Caco-2 (cell line): ENCODE measurements at regions not wholly inside any gene's neighbourhood (a gene's known extent, or its start where the extent isn't known, plus 50 kb on each side); places are given as distances from the start of the nearest gene placed in this dataset.

Experiments used
- BruUV-seq: library from RNA; stranded (reverse); fragments of 400-500 nt; replicated peaks from 2 replicates; lab custom pipeline; 2021; lab: Mats Ljungman, UMichigan
- CTCF ChIA-PET: fragments of 300-600 bp; sonication (Branson Sonifier 250); formaldehyde crosslinking; loops from one replicate; lab custom pipeline; 2022; ENCODE audit warnings: antibody characterized with exemption; lab: Charles Lee
- POLR2A ChIA-PET: fragments of 300-600 bp; sonication (Branson Sonifier 250); formaldehyde crosslinking; loops from one replicate; lab custom pipeline; 2022; ENCODE audit warnings: antibody characterized with exemption; lab: Charles Lee
- DNase-seq, 2 experiments: peaks; one replicate each; pipeline versions ENCODE4 v3.0.0 to v3.0.0-alpha.2; 2020 to 2022
- H3K27me3 ChIP-seq: replicated peaks from 2 replicates; pipeline ENCODE4 v1.6.0; 2011; ENCODE audit warnings: low read length; ENCODE audit not compliant: control insufficient read depth, insufficient read depth
- H3K36me3 ChIP-seq: 2 replicates; pipeline ENCODE4 v1.5.1; 2011; ENCODE audit warnings: low read length; ENCODE audit not compliant: control insufficient read depth, insufficient read depth
- H3K4me1 ChIP-seq: fragments of 250-450 bp; sonication (Bioruptor Pico); 2 replicates; pipeline ENCODE4 v1.5.1; 2020; ENCODE audit warnings: mild to moderate bottlenecking
- H3K4me3 ChIP-seq: 2 replicates; pipeline ENCODE4 v1.5.1; 2011; ENCODE audit warnings: low read depth, mild to moderate bottlenecking, control low read depth, low read length
- H3K9me3 ChIP-seq: fragments of 250-450 bp; sonication (Bioruptor Pico); 2 replicates; pipeline ENCODE4 v1.5.1; 2020; ENCODE audit warnings: mild to moderate bottlenecking, moderate library complexity
- H3K27ac Mint-ChIP-seq: one replicate; pipeline ENCODE4 v1.8.0; 2022; ENCODE audit warnings: mixed read lengths; ENCODE audit not compliant: unreplicated experiment
- H3K27me3 Mint-ChIP-seq: one replicate; pipeline ENCODE4 v1.8.0; 2022; ENCODE audit warnings: mixed read lengths; ENCODE audit not compliant: insufficient read depth, unreplicated experiment
- H3K36me3 Mint-ChIP-seq: one replicate; pipeline ENCODE4 v1.8.0; 2022; ENCODE audit warnings: mild to moderate bottlenecking, mixed read lengths; ENCODE audit not compliant: insufficient read depth, unreplicated experiment
- H3K4me1 Mint-ChIP-seq: one replicate; pipeline ENCODE4 v1.8.0; 2022; ENCODE audit warnings: low read depth, mixed read lengths; ENCODE audit not compliant: unreplicated experiment
- H3K4me3 Mint-ChIP-seq: one replicate; pipeline ENCODE4 v1.8.0; 2022; ENCODE audit warnings: mild to moderate bottlenecking, moderate library complexity, mixed read lengths; ENCODE audit not compliant: unreplicated experiment
- H3K9me3 Mint-ChIP-seq: one replicate; pipeline ENCODE4 v1.8.0; 2022; ENCODE audit warnings: mixed read lengths; ENCODE audit not compliant: unreplicated experiment
- CTCF ChIP-seq, 2 experiments: fragments of 200-600 bp in 1 of 2; IDR thresholded peaks; 1 replicate in 1 of 2; 2 replicates in 1 of 2; pipeline versions ENCODE4 v1.5.1 to v1.8.0; 2011 to 2022; ENCODE audit warnings: antibody characterized with exemption in 1 of 2, control low read depth in 1 of 2, inconsistent platforms in 1 of 2, low read depth in 1 of 2, low read length in 1 of 2, mild to moderate bottlenecking in 1 of 2, moderate library complexity in 1 of 2; ENCODE audit not compliant: insufficient read depth in 1 of 2, severe bottlenecking in 1 of 2, unreplicated experiment in 1 of 2
- intact Hi-C: fragments of 100-400 bp; cut with micrococcal nuclease; formaldehyde crosslinking; loops from one replicate; pipeline ENCODE4 v1.10.0; 2022; ENCODE audit not compliant: unreplicated experiment

- no peaks in the 10 kb centered on the region for H3K27me3 ChIP-seq
- TF ChIP-seq CTCF (IDR thresholded peaks at IDR 0.05; ENCODE audit: insufficient read depth in 1 of 2, low read depth in 1 of 2, low read length in 1 of 2, severe bottlenecking in 1 of 2, unreplicated experiment in 1 of 2): no peak
- peaks cover 7% of the 10 kb centered on the region; the same call in 1 of the 2 replicates for H3K4me1 ChIP-seq
- POLR2A ChIA-PET: no interaction called here
- no peak overlapping the region for H3K27ac Mint-ChIP-seq
- H3K36me3 ChIP-seq: no peaks in the 10 kb centered on the region
- H3K9me3 ChIP-seq: no peaks in the 10 kb centered on the region
- no peak overlapping the region for H3K4me3 ChIP-seq
- no peak overlapping the region for H3K4me3 Mint-ChIP-seq
- no peaks in the 10 kb centered on the region for H3K36me3 Mint-ChIP-seq
- DNase-seq: no peak
- peaks cover 23% of the 10 kb centered on the region for H3K9me3 Mint-ChIP-seq
- BruUV-seq: no TSS peak
- H3K27me3 Mint-ChIP-seq: no peaks in the 10 kb centered on the region
- CTCF ChIA-PET: no interaction called here
- H3K4me1 Mint-ChIP-seq: peaks cover 10% of the 10 kb centered on the region
- intact Hi-C loops: loop anchor here (5.0 kb wide), 1 partner anchor 172 kb away; the partner anchor contains the start of gene HS3ST5
Observed at GRCh38 chr6:114514170-114514569, 171.3 kb upstream of the HS3ST5 start.

DNA sequence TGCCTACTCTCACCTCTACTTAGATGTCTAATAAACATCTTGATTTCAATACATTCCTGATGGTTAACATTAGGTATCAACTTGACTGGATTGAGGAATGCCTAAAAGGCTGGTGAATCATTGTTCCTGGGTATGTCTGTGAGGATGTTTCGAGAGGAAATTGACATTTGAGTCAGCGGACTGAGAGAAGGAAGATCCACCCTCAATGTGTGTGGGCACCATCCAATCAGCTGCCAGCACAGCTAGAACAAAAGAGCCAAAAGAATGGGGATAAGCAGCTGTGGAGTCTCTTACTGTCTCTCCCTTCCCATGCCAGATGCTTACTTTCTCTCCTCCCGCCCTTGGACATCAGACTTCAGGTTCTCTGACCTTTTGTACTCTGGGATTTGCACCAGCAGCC is 128.6 kb upstream of the HS3ST5 start:
- no peak overlapping the region for H3K27ac Mint-ChIP-seq
- TF ChIP-seq CTCF (IDR thresholded peaks at IDR 0.05; ENCODE audit: insufficient read depth in 1 of 2, low read depth in 1 of 2, low read length in 1 of 2, severe bottlenecking in 1 of 2, unreplicated experiment in 1 of 2): no peak
- ChIA-PET POLR2A (no interaction called here), CTCF (no interaction called here)
- H3K36me3 Mint-ChIP-seq: no peaks in the 10 kb centered on the region
- no peaks in the 10 kb centered on the region for H3K27me3 Mint-ChIP-seq
- no peaks in the 10 kb centered on the region for H3K9me3 ChIP-seq
- no peak overlapping the region for H3K4me3 ChIP-seq
- no peak overlapping the region for H3K4me3 Mint-ChIP-seq
- no peaks in the 10 kb centered on the region for H3K4me1 Mint-ChIP-seq
- no peaks in the 10 kb centered on the region for H3K4me1 ChIP-seq
- DNase-seq: no peak
- H3K36me3 ChIP-seq: no peaks in the 10 kb centered on the region
- no peaks in the 10 kb centered on the region for H3K27me3 ChIP-seq
- intact Hi-C loops: no loop called here
- H3K9me3 Mint-ChIP-seq: no peaks in the 10 kb centered on the region
- BruUV-seq: no TSS peak

GRCh38 chr6:114467931-114468330 is 125.1 kb upstream of the HS3ST5 start:
- CTCF ChIA-PET: no interaction called here
- intact Hi-C loops: no loop called here
- TF ChIP-seq CTCF (IDR thresholded peaks at IDR 0.05; ENCODE audit: insufficient read depth in 1 of 2, low read depth in 1 of 2, low read length in 1 of 2, severe bottlenecking in 1 of 2, unreplicated experiment in 1 of 2): no peak
- POLR2A ChIA-PET: no interaction called here
- no TSS peak for BruUV-seq
- H3K36me3 Mint-ChIP-seq: no peaks in the 10 kb centered on the region
- no peaks in the 10 kb centered on the region for H3K4me1 Mint-ChIP-seq
- H3K4me3 ChIP-seq: no peak overlapping the region
- no peaks in the 10 kb centered on the region for H3K27me3 ChIP-seq
- H3K36me3 ChIP-seq: no peaks in the 10 kb centered on the region
- H3K27me3 Mint-ChIP-seq: no peaks in the 10 kb centered on the region
- H3K9me3 Mint-ChIP-seq: no peaks in the 10 kb centered on the region
- H3K27ac Mint-ChIP-seq: no peak overlapping the region
- no peak overlapping the region for H3K4me3 Mint-ChIP-seq
- no peaks in the 10 kb centered on the region for H3K4me1 ChIP-seq
- no peak for DNase-seq
- H3K9me3 ChIP-seq: no peaks in the 10 kb centered on the region
